Mesenchymal stem cell (in vitro differentiated cells and primary cell): ENCODE measurements at regions not wholly inside any gene's neighbourhood (a gene's known extent, or its start where the extent isn't known, plus 50 kb on each side); places are given as distances from the start of the nearest gene placed in this dataset.

Source experiments
- DNase-seq: peaks from one replicate; pipeline ENCODE4 v3.0.0-alpha.2; 2013
- H2AFZ ChIP-seq: one replicate; pipeline ENCODE4 v1.6.1; 2013; ENCODE audit warnings: low read depth, mild to moderate bottlenecking, control low read depth, inconsistent platforms, low read length, moderate library complexity
- H2AK5ac ChIP-seq: 2 replicates; pipeline ENCODE4 v1.6.1; 2013; ENCODE audit warnings: low read length, moderate library complexity, mild to moderate bottlenecking, inconsistent platforms; ENCODE audit not compliant: severe bottlenecking
- H2BK120ac ChIP-seq: one replicate; pipeline ENCODE4 v1.6.1; 2013; ENCODE audit warnings: low read depth, mild to moderate bottlenecking, inconsistent platforms, low read length, moderate library complexity
- H2BK12ac ChIP-seq, 2 experiments: one replicate each; pipeline ENCODE4 v1.6.1; 2013; ENCODE audit warnings: inconsistent platforms in 2 of 2, low read length in 2 of 2, mild to moderate bottlenecking in 2 of 2, moderate library complexity in 2 of 2, control low read depth in 1 of 2
- H2BK15ac ChIP-seq: one replicate; pipeline ENCODE4 v1.6.1; 2013; ENCODE audit warnings: mild to moderate bottlenecking, low read depth, inconsistent platforms; ENCODE audit not compliant: poor library complexity, severe bottlenecking
- H2BK5ac ChIP-seq: 2 replicates; pipeline ENCODE4 v1.6.1; 2013; ENCODE audit warnings: low read depth, mild to moderate bottlenecking, low read length, control low read depth, inconsistent platforms; ENCODE audit not compliant: poor library complexity, severe bottlenecking
- H3K14ac ChIP-seq, 2 experiments: one replicate each; pipeline ENCODE4 v1.6.1; 2013; ENCODE audit warnings: inconsistent platforms in 2 of 2, low read length in 2 of 2, control low read depth in 1 of 2, mild to moderate bottlenecking in 1 of 2, moderate library complexity in 1 of 2
- H3K18ac ChIP-seq, 2 experiments: one replicate each; pipeline ENCODE4 v1.6.1; 2013; ENCODE audit warnings: inconsistent platforms in 2 of 2, low read length in 2 of 2, control low read depth in 1 of 2, low read depth in 1 of 2, mild to moderate bottlenecking in 1 of 2
- H3K23ac ChIP-seq, 2 experiments: one replicate each; pipeline ENCODE4 v1.6.1; 2013; ENCODE audit warnings: inconsistent platforms in 2 of 2, low read length in 2 of 2, mild to moderate bottlenecking in 2 of 2, moderate library complexity in 2 of 2, control low read depth in 1 of 2
- H3K27ac ChIP-seq: 2 replicates; pipeline ENCODE4 v1.5.1; 2013; ENCODE audit warnings: mild to moderate bottlenecking, moderate library complexity, low read length, control low read depth, inconsistent platforms; ENCODE audit not compliant: poor library complexity, severe bottlenecking
- H3K27me3 ChIP-seq, 2 experiments: 2 replicates each; pipeline versions ENCODE4 v1.6.1 to v1.7.0; 2013; ENCODE audit warnings: low read length in 2 of 2, mild to moderate bottlenecking in 2 of 2, moderate library complexity in 2 of 2, control low read depth in 1 of 2, inconsistent platforms in 1 of 2; ENCODE audit not compliant: control insufficient read depth in 1 of 2, insufficient read depth in 1 of 2
- H3K36me3 ChIP-seq, 2 experiments: 2 replicates each; pipeline versions ENCODE4 v1.6.1 to v1.7.0; 2013; ENCODE audit warnings: low read length in 2 of 2, control low read depth in 1 of 2, inconsistent platforms in 1 of 2, low read depth in 1 of 2, mild to moderate bottlenecking in 1 of 2; ENCODE audit not compliant: insufficient read depth in 2 of 2, control insufficient read depth in 1 of 2
- H3K4ac ChIP-seq, 2 experiments: one replicate each; pipeline ENCODE4 v1.6.1; 2013; ENCODE audit warnings: inconsistent platforms in 2 of 2, low read length in 2 of 2, mild to moderate bottlenecking in 2 of 2, moderate library complexity in 2 of 2, control low read depth in 1 of 2, low read depth in 1 of 2
- H3K4me1 ChIP-seq: 2 replicates; pipeline ENCODE4 v1.6.1; 2013; ENCODE audit warnings: low read depth, low read length, control low read depth; ENCODE audit not compliant: control insufficient read depth, insufficient read depth
- H3K4me2 ChIP-seq: 2 replicates; pipeline ENCODE4 v1.6.1; 2013; ENCODE audit warnings: low read length, mild to moderate bottlenecking, inconsistent platforms; ENCODE audit not compliant: poor library complexity, severe bottlenecking
- H3K4me3 ChIP-seq, 2 experiments: 2 replicates each; pipeline versions ENCODE4 v1.5.1 to v1.7.0; 2013; ENCODE audit warnings: low read length in 2 of 2, mild to moderate bottlenecking in 2 of 2, control low read depth in 1 of 2, low read depth in 1 of 2; ENCODE audit not compliant: insufficient read depth in 1 of 2
- H3K79me1 ChIP-seq: replicated peaks from 2 replicates; pipeline ENCODE4 v1.6.1; 2013; ENCODE audit warnings: mild to moderate bottlenecking, control low read depth, low read length, inconsistent platforms; ENCODE audit not compliant: poor library complexity, severe bottlenecking
- H3K9ac ChIP-seq: 2 replicates; pipeline ENCODE4 v1.7.0; 2013; ENCODE audit warnings: mild to moderate bottlenecking, low read length, moderate library complexity
- H3K9me3 ChIP-seq: 2 replicates; pipeline ENCODE4 v1.7.0; 2013; ENCODE audit warnings: mild to moderate bottlenecking, low read length; ENCODE audit not compliant: control insufficient read depth
- H4K8ac ChIP-seq: one replicate; pipeline ENCODE4 v1.6.1; 2013; ENCODE audit warnings: inconsistent platforms, mild to moderate bottlenecking, low read length, moderate library complexity
- H4K91ac ChIP-seq: one replicate; pipeline ENCODE4 v1.6.1; 2013; ENCODE audit warnings: mild to moderate bottlenecking, low read length, inconsistent platforms
- WGBS: methylation state at CpG from one replicate; pipeline ENCODE4 v1.1.7; 2013; ENCODE audit warnings: mixed read lengths; 5-methylcytosine and 5-hydroxymethylcytosine counted together

- Histone ChIP-seq H3K36me3 (no peaks in the 10 kb centered on the region), H3K4me3 (no peak overlapping the region), H3K18ac (no peak overlapping the region), H4K91ac (no peak overlapping the region), H2BK12ac (no peak overlapping the region), H3K4me2 (no peak overlapping the region), H2BK5ac (no peak overlapping the region), H2BK120ac (no peak overlapping the region), H3K27me3 (peaks cover 0 to 27% of the 10 kb centered on the region in 2 experiments), H4K8ac (no peak overlapping the region), H2AFZ (no peak overlapping the region), H3K9me3 (peaks cover 1% of the 10 kb centered on the region), H3K23ac (no peak overlapping the region), H3K27ac (no peak overlapping the region), H3K79me1 (no peaks in the 10 kb centered on the region), H2BK15ac (no peak overlapping the region), H3K4ac (no peak overlapping the region), H3K9ac (no peak overlapping the region), H3K14ac (no peak overlapping the region), H3K4me1 (no peaks in the 10 kb centered on the region), H2AK5ac (no peak overlapping the region)
- DNase-seq = no peak
- WGBS = 54% methylated on average over 4 of the region's 5 CpGs
Measured at GRCh38 chr19:31013384-31014020, 335.7 kb downstream of the TSHZ3 start.

GRCh38 chr19:31002518-31003244 lies 346.6 kb downstream of the TSHZ3 start:
- Histone ChIP-seq H3K36me3 (no peaks in the 10 kb centered on the region), H3K27ac (no peak overlapping the region), H3K9me3 (no peaks in the 10 kb centered on the region), H3K4me3 (peak overlapping the region in 1 of 2 experiments; percentile 35), H4K91ac (no peak overlapping the region), H2BK120ac (no peak overlapping the region), H3K4me1 (no peaks in the 10 kb centered on the region), H2AK5ac (no peak overlapping the region), H2BK12ac (no peak overlapping the region), H3K23ac (no peak overlapping the region), H3K4me2 (no peak overlapping the region), H3K14ac (no peak overlapping the region), H3K4ac (no peak overlapping the region), H4K8ac (no peak overlapping the region), H3K9ac (no peak overlapping the region), H3K79me1 (no peaks in the 10 kb centered on the region), H2BK15ac (no peak overlapping the region), H2AFZ (no peak overlapping the region), H3K27me3 (peaks cover 0 to 55% of the 10 kb centered on the region in 2 experiments), H2BK5ac (no peak overlapping the region), H3K18ac (no peak overlapping the region)
- 76% methylated on average over 11 of the region's 12 CpGs for WGBS
- no peak for DNase-seq

GRCh38 chr19:31001991-31002390 lies 347.2 kb downstream of the TSHZ3 start:
- Histone ChIP-seq H4K91ac (no peak overlapping the region), H3K4me2 (no peak overlapping the region), H2AK5ac (no peak overlapping the region), H2BK5ac (no peak overlapping the region), H3K9me3 (no peaks in the 10 kb centered on the region), H2BK15ac (no peak overlapping the region), H3K23ac (no peak overlapping the region), H2AFZ (no peak overlapping the region), H3K27me3 (peaks cover 0 to 52% of the 10 kb centered on the region in 2 experiments), H2BK12ac (no peak overlapping the region), H3K4me3 (no peak overlapping the region), H3K9ac (no peak overlapping the region), H3K4ac (no peak overlapping the region), H3K36me3 (no peaks in the 10 kb centered on the region), H3K4me1 (no peaks in the 10 kb centered on the region), H3K18ac (no peak overlapping the region), H3K79me1 (no peaks in the 10 kb centered on the region), H3K14ac (no peak overlapping the region), H2BK120ac (no peak overlapping the region), H3K27ac (no peak overlapping the region), H4K8ac (no peak overlapping the region)
- 87% methylated on average over 11 of the region's 11 CpGs for WGBS
- DNase-seq = no peak

GRCh38 chr19:31000913-31001312 lies 348.3 kb downstream of the TSHZ3 start:
- no peak overlapping the region for H3K18ac ChIP-seq
- no peaks in the 10 kb centered on the region for H3K79me1 ChIP-seq
- H2BK15ac ChIP-seq = no peak overlapping the region
- no peak for DNase-seq
- H2BK5ac ChIP-seq = no peak overlapping the region
- H3K36me3 ChIP-seq = no peaks in the 10 kb centered on the region
- peaks cover 0 to 46% of the 10 kb centered on the region in 2 experiments for H3K27me3 ChIP-seq
- WGBS = 68% methylated on average over 2 of the region's 2 CpGs
- H3K4me2 ChIP-seq = no peak overlapping the region
- no peak overlapping the region for H4K8ac ChIP-seq
- H3K14ac ChIP-seq = no peak overlapping the region
- no peak overlapping the region for H2BK12ac ChIP-seq
- H3K4ac ChIP-seq = no peak overlapping the region
- no peak overlapping the region for H2AFZ ChIP-seq
- no peak overlapping the region for H3K9ac ChIP-seq
- no peak overlapping the region for H3K23ac ChIP-seq
- H3K9me3 ChIP-seq = no peaks in the 10 kb centered on the region
- H2BK120ac ChIP-seq = no peak overlapping the region
- H2AK5ac ChIP-seq = no peak overlapping the region
- H3K4me1 ChIP-seq = no peaks in the 10 kb centered on the region
- no peak overlapping the region for H3K4me3 ChIP-seq
- H3K27ac ChIP-seq = no peak overlapping the region
- no peak overlapping the region for H4K91ac ChIP-seq
